ENCODE measurements at regions not wholly inside any gene's neighbourhood (a gene's known extent, or its start where the extent isn't known, plus 50 kb on each side); places are given as distances from the start of the nearest gene placed in this dataset.
"Not testable (repeated sequence)": the region's sequence is repeated elsewhere in the genome, so short reads cannot be mapped to it uniquely, and the experiment has no call there.

GRCh38 chr11:45000918-45001317 lies 50.2 kb upstream of the TP53I11 start:
- Histone ChIP-seq H3K27me3 (ENCODE audit: control insufficient read depth, insufficient read depth, low read length) (no peaks in the 10 kb centered on the region), H3K36me3 (ENCODE audit: control insufficient read depth, insufficient read depth, low read length) (no peaks in the 10 kb centered on the region), H3K4me1 (ENCODE audit: control insufficient read depth, insufficient read depth, low read length) (no peaks in the 10 kb centered on the region), H3K9me3 (ENCODE audit: control insufficient read depth, insufficient read depth, low read length) (no peaks in the 10 kb centered on the region), H3K4me3 (ENCODE audit: low read length) (no peak overlapping the region), H3K27ac (ENCODE audit: low read length) (no peak overlapping the region)
- WGBS (ENCODE audit: insufficient coverage, insufficient read length), result no CpG with 5 or more reads among the region's 4 CpGs
- DNase-seq (ENCODE audit: low read depth, low spot score), result no peak

DNA sequence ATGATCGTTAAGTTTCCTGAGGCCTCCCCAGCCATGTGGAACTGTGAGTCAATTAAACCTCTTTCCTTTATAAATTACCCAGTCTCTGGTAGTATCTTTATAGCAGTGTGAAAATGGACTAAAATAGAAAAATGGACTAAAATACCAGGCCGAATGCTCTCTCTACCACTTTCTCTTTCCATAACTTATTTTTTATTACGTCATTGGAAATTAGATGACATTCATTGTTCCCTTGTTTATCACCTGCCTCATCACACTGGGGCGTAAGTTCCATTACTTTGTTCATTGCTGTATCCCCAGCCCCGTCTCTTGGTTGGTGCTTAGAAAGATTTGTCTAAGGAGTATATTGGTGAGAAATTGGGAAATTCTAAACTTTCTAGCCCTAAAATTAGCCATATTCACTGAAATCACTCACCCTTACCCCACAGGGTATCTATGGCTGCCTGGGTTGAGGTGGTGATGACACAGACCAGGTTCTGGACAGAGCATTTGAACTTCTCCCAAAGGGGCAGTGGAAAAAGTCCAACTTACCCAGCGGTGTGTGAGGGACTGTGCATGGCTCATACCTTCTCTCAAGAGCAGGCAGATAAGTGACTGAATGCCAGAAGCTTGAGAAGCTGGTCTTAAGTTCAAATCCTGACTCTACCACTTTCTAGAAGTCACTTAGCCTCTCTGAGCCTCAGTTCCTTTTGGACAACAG lies 50.9 kb upstream of the TP53I11 start:
- Histone ChIP-seq H3K36me3 (ENCODE audit: control insufficient read depth, insufficient read depth, low read length) (no peaks in the 10 kb centered on the region), H3K4me3 (ENCODE audit: low read length) (no peak overlapping the region), H3K9me3 (ENCODE audit: control insufficient read depth, insufficient read depth, low read length) (no peaks in the 10 kb centered on the region), H3K4me1 (ENCODE audit: control insufficient read depth, insufficient read depth, low read length) (no peaks in the 10 kb centered on the region), H3K27ac (ENCODE audit: low read length) (no peak overlapping the region), H3K27me3 (ENCODE audit: control insufficient read depth, insufficient read depth, low read length) (no peaks in the 10 kb centered on the region)
- WGBS (ENCODE audit: insufficient coverage, insufficient read length), result no CpG with 5 or more reads among the region's 6 CpGs
- no peak for DNase-seq (ENCODE audit: low read depth, low spot score)

- Histone ChIP-seq H3K4me3 (ENCODE audit: low read length) (no peak overlapping the region), H3K9me3 (ENCODE audit: control insufficient read depth, insufficient read depth, low read length) (no peaks in the 10 kb centered on the region), H3K4me1 (ENCODE audit: control insufficient read depth, insufficient read depth, low read length) (no peaks in the 10 kb centered on the region), H3K27ac (ENCODE audit: low read length) (no peak overlapping the region), H3K36me3 (ENCODE audit: control insufficient read depth, insufficient read depth, low read length) (no peaks in the 10 kb centered on the region), H3K27me3 (ENCODE audit: control insufficient read depth, insufficient read depth, low read length) (no peaks in the 10 kb centered on the region)
- DNase-seq (ENCODE audit: low read depth, low spot score), result no peak
- no CpG with 5 or more reads among the region's 1 CpG for WGBS (ENCODE audit: insufficient coverage, insufficient read length)
These were observed 54.4 kb upstream of the TP53I11 start for GRCh38 chr11:45005106-45005505.

- Histone ChIP-seq H3K4me3 (ENCODE audit: low read length) (no peak overlapping the region), H3K36me3 (ENCODE audit: control insufficient read depth, insufficient read depth, low read length) (no peaks in the 10 kb centered on the region), H3K9me3 (ENCODE audit: control insufficient read depth, insufficient read depth, low read length) (no peaks in the 10 kb centered on the region), H3K27ac (ENCODE audit: low read length) (no peak overlapping the region), H3K4me1 (ENCODE audit: control insufficient read depth, insufficient read depth, low read length) (no peaks in the 10 kb centered on the region), H3K27me3 (ENCODE audit: control insufficient read depth, insufficient read depth, low read length) (no peaks in the 10 kb centered on the region)
- no peak for DNase-seq (ENCODE audit: low read depth, low spot score)
- WGBS (ENCODE audit: insufficient coverage, insufficient read length), result no CpG with 5 or more reads among the region's 8 CpGs
These were observed 56.3 kb upstream of the TP53I11 start for GRCh38 chr11:45007011-45007410.

- WGBS (ENCODE audit: insufficient coverage, insufficient read length), result no CpG with 5 or more reads among the region's 5 CpGs
These were observed 65.3 kb upstream of the TP53I11 start for GRCh38 chr11:45015983-45016382.

DNA sequence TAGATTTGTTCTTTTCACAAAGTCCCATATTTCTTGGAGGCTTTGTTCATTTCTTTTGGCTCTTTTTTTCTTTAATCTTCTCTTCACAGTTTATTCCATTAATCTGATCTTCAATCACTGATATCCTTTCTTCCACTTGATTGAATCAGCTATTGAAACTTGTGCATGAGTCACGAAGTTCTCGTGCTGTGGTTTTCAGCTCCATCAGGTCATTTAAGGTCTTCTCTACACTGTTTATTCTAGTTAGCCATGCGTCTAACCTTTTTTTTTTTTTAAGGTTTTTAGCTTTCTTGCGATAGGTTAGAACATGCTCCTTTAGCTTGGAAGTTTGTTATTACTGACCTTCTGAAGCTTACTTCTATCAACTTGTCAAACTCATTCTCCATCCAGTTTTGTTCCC lies 65.8 kb upstream of the TP53I11 start:
- not testable (repeated sequence) for H3K36me3 ChIP-seq (ENCODE audit: control insufficient read depth, insufficient read depth, low read length); H3K4me1 ChIP-seq (ENCODE audit: control insufficient read depth, insufficient read depth, low read length); H3K9me3 ChIP-seq (ENCODE audit: control insufficient read depth, insufficient read depth, low read length); DNase-seq (ENCODE audit: low read depth, low spot score); H3K27ac ChIP-seq (ENCODE audit: low read length); H3K4me3 ChIP-seq (ENCODE audit: low read length); H3K27me3 ChIP-seq (ENCODE audit: control insufficient read depth, insufficient read depth, low read length)
- WGBS (ENCODE audit: insufficient coverage, insufficient read length), result no CpG with 5 or more reads among the region's 4 CpGs

More at GRCh38 chr11:45015983-45016382, 65.3 kb upstream of the TP53I11 start:
- H3K4me3 ChIP-seq (ENCODE audit: low read length); H3K27ac ChIP-seq (ENCODE audit: low read length); H3K36me3 ChIP-seq (ENCODE audit: control insufficient read depth, insufficient read depth, low read length); H3K4me1 ChIP-seq (ENCODE audit: control insufficient read depth, insufficient read depth, low read length); H3K9me3 ChIP-seq (ENCODE audit: control insufficient read depth, insufficient read depth, low read length); DNase-seq (ENCODE audit: low read depth, low spot score); H3K27me3 ChIP-seq (ENCODE audit: control insufficient read depth, insufficient read depth, low read length): not testable (repeated sequence)

DNA sequence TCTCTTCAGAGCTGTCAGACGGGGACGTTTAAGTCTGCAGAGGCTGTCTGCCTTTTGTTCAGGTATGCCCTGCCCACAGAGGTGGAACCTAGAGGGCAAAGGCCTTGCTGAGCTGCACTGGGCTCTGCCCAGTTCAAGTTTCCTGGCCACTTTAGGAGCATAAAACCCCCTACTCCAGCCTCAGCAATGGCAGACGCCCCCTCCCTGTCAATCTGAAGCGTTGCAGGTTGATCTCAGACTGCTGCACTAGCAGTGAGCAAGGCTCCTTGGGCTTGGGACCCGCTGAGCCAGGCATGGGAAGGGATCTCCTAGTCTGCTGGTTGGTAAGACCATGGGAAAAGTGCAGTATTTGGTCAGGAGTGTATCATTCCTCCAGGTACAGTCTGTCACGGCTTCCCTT lies 66.6 kb upstream of the TP53I11 start:
- no CpG with 5 or more reads among the region's 6 CpGs for WGBS (ENCODE audit: insufficient coverage, insufficient read length)
- Histone ChIP-seq H3K27ac (ENCODE audit: low read length) (no peak overlapping the region), H3K4me3 (ENCODE audit: low read length) (no peak overlapping the region), H3K4me1 (ENCODE audit: control insufficient read depth, insufficient read depth, low read length) (peaks cover 9% of the 10 kb centered on the region; the same call in 1 of the 2 replicates), H3K36me3 (ENCODE audit: control insufficient read depth, insufficient read depth, low read length) (no peaks in the 10 kb centered on the region), H3K27me3 (ENCODE audit: control insufficient read depth, insufficient read depth, low read length) (no peaks in the 10 kb centered on the region), H3K9me3 (ENCODE audit: control insufficient read depth, insufficient read depth, low read length) (no peaks in the 10 kb centered on the region)
- no peak for DNase-seq (ENCODE audit: low read depth, low spot score)

- no peaks in the 10 kb centered on the region for H3K36me3 ChIP-seq (ENCODE audit: control insufficient read depth, insufficient read depth, low read length)
- peaks cover 10% of the 10 kb centered on the region; the same call in 1 of the 2 replicates for H3K4me1 ChIP-seq (ENCODE audit: control insufficient read depth, insufficient read depth, low read length)
- H3K9me3 ChIP-seq (ENCODE audit: control insufficient read depth, insufficient read depth, low read length), result no peaks in the 10 kb centered on the region
- no peak overlapping the region for H3K4me3 ChIP-seq (ENCODE audit: low read length)
- no peaks in the 10 kb centered on the region for H3K27me3 ChIP-seq (ENCODE audit: control insufficient read depth, insufficient read depth, low read length)
- no peak for DNase-seq (ENCODE audit: low read depth, low spot score)
- no peak overlapping the region for H3K27ac ChIP-seq (ENCODE audit: low read length)
These were observed 70.3 kb upstream of the TP53I11 start for GRCh38 chr11:45021001-45021400.

- no peaks in the 10 kb centered on the region for H3K36me3 ChIP-seq (ENCODE audit: control insufficient read depth, insufficient read depth, low read length)
- WGBS (ENCODE audit: insufficient coverage, insufficient read length), result no CpG with 5 or more reads among the region's 9 CpGs
- H3K4me1 ChIP-seq (ENCODE audit: control insufficient read depth, insufficient read depth, low read length), result peaks cover 10% of the 10 kb centered on the region; the same call in 1 of the 2 replicates
- H3K27me3 ChIP-seq (ENCODE audit: control insufficient read depth, insufficient read depth, low read length), result no peaks in the 10 kb centered on the region
- H3K27ac ChIP-seq (ENCODE audit: low read length), result no peak overlapping the region
- no peaks in the 10 kb centered on the region for H3K9me3 ChIP-seq (ENCODE audit: control insufficient read depth, insufficient read depth, low read length)
- DNase-seq (ENCODE audit: low read depth, low spot score), result no peak
- no peak overlapping the region for H3K4me3 ChIP-seq (ENCODE audit: low read length)
These were observed 71.0 kb upstream of the TP53I11 start for GRCh38 chr11:45021692-45022141.

DNA sequence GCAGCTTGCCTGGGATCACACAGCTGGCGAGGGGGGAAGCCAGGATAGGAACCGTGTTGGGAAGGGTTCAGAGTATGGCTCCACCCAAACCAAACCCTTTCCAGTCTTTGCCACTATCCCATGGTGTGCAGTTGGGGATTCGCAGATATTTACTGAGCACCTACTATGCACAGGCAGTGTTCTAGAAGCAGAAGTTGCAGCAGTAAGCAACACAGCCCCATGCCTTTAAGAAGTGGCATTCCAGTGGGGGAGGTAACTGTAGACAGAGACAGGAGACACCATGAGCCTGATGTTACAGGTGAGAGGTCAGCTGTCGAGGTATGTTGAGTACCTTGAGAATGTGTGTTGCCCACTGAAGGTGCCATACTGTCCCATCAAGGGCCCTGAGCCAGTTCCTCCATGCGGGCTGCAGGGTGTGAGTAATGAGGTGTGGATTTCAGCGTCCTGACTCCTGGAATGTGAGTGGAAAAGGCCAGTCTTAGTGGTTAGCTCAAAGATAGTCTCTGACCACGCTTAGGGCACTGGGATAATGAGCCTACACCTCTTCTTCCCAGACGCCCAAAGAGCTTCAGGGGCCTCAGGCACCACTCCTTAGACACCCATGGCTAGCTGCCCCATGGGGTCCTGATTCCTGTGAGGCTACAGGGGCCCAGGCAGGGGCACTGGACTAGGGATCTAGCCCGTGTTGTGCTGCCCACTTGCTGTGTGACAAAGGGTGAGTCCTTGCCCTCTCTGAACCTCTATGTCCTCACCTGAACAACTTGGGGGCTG lies 71.8 kb upstream of the TP53I11 start:
- no CpG with 5 or more reads among the region's 9 CpGs for WGBS (ENCODE audit: insufficient coverage, insufficient read length)
- peaks cover 8% of the 10 kb centered on the region; the same call in 1 of the 2 replicates for H3K4me1 ChIP-seq (ENCODE audit: control insufficient read depth, insufficient read depth, low read length)
- no peak overlapping the region for H3K4me3 ChIP-seq (ENCODE audit: low read length)
- no peaks in the 10 kb centered on the region for H3K36me3 ChIP-seq (ENCODE audit: control insufficient read depth, insufficient read depth, low read length)
- no peak for DNase-seq (ENCODE audit: low read depth, low spot score)
- no peaks in the 10 kb centered on the region for H3K27me3 ChIP-seq (ENCODE audit: control insufficient read depth, insufficient read depth, low read length)
- H3K27ac ChIP-seq (ENCODE audit: low read length), result no peak overlapping the region
- no peaks in the 10 kb centered on the region for H3K9me3 ChIP-seq (ENCODE audit: control insufficient read depth, insufficient read depth, low read length)

- no peaks in the 10 kb centered on the region for H3K27me3 ChIP-seq (ENCODE audit: control insufficient read depth, insufficient read depth, low read length)
- H3K36me3 ChIP-seq (ENCODE audit: control insufficient read depth, insufficient read depth, low read length), result no peaks in the 10 kb centered on the region
- H3K4me3 ChIP-seq (ENCODE audit: low read length), result no peak overlapping the region
- no peaks in the 10 kb centered on the region for H3K9me3 ChIP-seq (ENCODE audit: control insufficient read depth, insufficient read depth, low read length)
- no peak for DNase-seq (ENCODE audit: low read depth, low spot score)
- WGBS (ENCODE audit: insufficient coverage, insufficient read length), result no CpG with 5 or more reads among the region's 5 CpGs
- peaks cover 8% of the 10 kb centered on the region; the same call in 1 of the 2 replicates for H3K4me1 ChIP-seq (ENCODE audit: control insufficient read depth, insufficient read depth, low read length)
- no peak overlapping the region for H3K27ac ChIP-seq (ENCODE audit: low read length)
These were observed 72.3 kb upstream of the TP53I11 start for GRCh38 chr11:45023065-45023365.

All from iPS DF 6.9 (cell line).